SHP77 treated with DMSO at 0.1 percent for 48 hours (cell line): ENCODE measurements at regions not wholly inside any gene's neighbourhood (a gene's known extent, or its start where the extent isn't known, plus 50 kb on each side); places are given as distances from the start of the nearest gene placed in this dataset.

Experiments used
- DNase-seq: peaks from one replicate; lab custom pipeline; 2025; lab: John Stamatoyannopoulos, UW

DNA sequence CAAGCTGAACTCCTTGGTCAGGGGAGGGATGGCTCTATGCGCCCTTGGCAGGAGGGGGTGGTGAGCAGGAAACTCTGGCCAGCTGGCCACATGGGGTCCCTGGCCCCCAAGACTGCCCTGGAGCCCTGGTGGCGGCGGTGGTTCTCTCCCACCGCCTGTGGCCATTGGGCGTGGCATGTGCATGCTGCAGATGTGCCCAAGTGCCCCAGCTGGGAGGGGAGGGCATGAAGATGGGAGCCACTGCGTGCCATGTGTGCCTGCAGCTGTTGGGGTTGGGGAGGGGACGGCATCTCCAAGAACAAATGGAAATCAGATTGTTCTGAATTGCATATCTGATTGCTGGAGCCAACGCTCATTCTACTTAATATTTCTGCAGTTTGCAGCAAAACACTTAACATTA is 115.7 kb upstream of the IGF1 start:
- DNase-seq, result no peak

GRCh38 chr12:102595315-102595714 is 115.0 kb upstream of the IGF1 start:
- no peak for DNase-seq

GRCh38 chr12:102593134-102593533 is 112.8 kb upstream of the IGF1 start:
- DNase-seq, result no peak

DNA sequence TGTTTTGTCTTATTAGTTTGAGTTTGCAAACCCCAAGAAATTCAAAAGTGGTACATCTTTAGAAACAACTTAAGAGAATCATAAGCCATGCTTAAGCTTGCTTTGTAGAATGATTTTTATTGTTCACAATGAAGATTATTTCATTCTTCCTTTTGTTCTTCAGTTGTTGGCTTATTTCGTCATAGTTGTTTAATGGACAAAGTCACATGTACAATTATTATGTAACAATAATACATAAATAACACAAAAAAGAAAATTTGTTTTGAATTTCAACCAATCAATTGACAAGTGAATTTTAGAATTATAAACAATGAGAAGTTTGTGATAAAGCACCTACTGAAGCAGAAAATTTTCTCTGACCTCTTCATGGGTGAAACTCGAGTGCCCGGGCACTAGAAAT is 111.8 kb upstream of the IGF1 start:
- no peak for DNase-seq

DNA sequence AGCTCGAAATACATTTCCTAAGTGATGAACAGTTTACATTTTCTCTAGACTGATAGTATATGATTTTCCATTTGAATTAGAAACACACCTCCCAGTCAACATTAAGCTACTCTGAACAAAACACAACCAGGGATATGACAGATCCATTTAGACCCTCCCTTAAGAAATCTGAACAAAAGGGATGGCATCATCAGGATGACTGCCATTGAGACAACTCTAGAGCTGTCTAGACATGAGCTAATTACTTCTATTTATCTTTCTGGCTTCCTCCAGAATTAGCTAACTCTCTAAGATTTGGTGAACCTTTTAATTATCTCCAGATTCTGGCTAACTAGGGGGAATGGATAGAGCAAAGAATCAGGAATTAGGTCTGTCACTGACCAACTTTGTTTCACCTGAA is 92.9 kb upstream of the IGF1 start:
- no peak for DNase-seq

DNA sequence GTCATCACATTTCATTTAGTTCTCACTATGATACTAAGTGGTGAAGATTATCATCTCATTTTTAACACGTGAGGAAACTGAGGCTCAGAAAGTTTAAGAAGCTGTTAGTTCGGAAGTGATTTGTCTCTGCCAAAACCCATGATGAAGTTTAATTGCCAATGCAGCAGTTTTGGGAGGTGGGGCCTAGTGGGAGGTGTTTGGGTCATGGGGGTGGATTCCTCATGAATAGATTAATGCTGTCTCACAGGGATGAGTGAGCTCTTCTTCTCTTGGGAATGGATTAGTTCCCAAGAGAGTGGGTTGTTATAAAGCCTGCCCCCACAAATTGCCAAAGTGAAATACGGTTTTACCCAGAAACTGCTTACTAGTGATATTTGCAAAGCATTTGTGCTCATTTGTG is 91.5 kb upstream of the IGF1 start:
- no peak for DNase-seq

DNA sequence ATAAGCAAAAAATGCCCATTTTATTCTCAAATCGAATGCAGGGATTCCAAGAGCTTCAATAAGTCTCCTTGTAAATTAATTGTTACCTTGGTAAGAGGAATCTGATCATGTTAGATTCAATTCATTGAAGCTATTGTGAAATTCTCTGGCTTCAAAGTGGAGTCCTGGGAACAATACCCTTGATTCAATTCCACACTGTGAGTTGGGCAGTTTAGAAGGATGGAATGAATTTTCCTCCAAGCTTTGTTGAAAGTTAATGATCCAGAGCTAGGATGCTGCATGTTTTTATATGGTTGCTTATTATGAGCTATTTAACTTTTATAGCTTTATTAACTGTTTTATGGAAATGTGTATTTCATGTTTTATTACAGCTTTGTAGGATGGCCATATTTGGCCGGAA is 89.9 kb upstream of the IGF1 start:
- DNase-seq, result no peak

GRCh38 chr12:102569803-102570202 is 89.4 kb upstream of the IGF1 start:
- no peak for DNase-seq

DNA sequence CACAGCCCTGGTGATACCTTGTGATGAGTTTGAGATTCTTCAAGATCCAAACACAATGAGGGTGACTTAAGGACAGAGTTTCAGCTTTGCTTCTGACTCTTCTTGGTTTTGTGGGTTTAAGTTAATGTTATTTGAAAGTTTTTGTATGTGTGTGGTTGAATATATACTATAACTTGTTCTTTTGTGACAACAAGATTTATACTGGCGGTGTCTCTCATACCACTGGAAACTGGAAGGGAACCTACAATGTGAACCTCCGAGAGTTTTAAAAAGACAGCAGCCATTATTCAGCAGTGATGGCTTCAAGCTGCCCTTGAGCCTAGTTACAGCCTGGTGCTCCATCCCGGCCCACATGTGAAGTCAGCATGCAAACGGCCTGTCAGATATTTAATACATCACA is 87.9 kb upstream of the IGF1 start:
- no peak for DNase-seq

DNA sequence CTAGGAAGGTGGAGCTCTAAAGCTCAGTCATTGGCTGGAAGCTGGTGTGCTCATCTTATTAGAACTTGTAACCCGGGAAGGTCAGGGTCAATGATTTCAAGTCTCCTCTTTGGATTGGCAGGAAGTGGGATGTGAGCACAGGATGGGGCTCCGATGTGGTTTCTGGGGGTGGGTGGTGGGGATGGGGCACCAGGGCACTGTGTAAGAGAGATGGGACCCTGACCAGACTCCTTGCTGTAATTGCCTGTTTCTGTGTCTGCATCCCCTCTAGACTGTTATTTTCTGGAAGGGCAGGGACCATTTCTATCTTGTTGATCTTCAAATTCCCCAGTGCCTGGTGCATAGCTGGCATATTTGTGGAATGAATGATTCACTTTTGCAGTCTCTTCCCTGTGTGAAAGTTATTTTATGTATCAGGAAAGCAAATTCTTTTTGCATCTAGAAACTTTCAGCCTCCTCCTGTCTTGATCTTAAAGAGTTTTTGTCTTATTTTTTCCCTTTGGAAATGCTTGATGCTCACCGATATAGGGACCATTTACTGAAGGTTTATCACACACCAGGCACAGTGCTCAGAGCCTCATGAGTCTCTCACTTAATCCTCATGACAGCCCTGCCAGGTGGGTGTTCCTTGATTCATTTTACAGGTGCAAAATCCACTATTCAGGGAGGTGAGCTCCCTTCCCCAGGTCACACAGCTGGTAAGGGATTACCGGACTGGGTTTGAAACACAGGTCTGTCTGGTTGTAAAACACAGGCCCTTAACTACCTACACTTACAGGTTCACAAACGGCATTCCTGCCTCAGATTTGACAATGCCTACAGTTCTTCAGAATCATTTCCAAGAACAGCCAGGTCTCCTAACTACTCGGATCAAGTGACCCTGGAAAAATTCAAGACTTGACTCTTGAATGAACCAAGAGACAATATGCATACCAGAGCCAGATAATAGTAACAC is 86.9 kb upstream of the IGF1 start:
- no peak for DNase-seq

DNA sequence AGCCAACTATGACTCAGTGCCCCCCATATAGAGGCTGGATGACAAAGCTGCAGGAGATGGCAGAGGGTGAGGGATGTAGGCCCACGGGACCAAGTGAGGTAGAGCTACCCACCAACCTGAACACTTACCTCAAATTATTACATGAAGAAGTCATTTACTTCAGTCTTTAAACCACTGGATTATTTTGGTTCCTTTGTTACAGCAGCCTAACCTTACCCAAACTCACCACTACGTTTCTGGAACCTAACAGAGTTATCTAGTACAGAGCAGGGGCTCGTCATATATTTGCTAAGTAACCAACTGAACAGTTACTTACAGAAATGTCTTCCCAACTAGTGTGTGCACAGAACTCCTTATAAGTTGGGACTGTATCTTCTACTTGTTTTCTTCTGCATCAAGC is 85.2 kb upstream of the IGF1 start:
- DNase-seq, result no peak

DNA sequence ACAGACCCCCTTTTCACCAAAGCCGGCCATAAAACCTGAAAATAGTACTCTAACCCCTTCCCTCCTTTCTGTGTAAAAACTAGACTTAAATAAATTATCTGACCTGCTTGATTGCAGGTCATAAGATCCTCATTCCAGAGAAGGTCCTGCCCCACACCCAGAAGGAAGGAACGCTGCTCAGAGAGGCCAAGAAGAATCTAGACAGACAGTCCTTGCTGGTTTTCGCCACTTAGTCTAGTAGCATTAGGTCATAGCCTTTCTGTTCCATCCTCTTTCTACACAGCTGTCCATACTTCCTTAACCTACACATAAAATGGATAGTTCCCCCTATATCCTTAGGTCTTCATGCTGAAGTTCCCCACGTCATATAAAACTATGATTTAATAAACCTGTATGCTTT is 83.7 kb upstream of the IGF1 start:
- no peak for DNase-seq

DNA sequence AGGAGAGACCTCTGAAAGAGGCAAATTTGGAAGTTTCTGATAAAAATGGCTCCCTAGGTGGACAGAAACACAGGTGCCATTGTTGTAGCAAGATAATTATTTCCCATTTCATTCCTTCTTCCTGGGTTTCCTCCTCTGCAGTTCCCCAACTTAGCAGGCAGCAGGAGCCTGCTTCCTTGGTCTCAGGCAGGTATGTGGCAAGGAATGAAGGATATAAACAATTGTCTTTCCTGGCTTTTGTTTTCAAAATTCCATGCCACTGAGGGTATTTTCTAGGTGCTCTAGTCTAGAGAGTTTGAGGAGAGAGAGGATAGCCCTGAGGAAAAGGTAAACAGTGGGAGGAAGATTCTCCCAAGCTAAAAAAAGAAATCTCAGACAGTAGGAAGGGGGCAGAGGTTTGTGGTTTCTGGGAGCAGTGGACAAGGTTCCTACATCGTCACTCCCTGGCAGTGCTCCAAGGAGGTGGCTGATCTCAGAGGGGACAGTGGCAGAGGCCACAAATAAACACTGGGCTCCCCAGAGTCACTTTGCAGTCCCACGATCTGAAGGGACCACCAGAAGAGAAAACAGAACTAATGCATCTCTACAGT is 82.6 kb upstream of the IGF1 start:
- no peak for DNase-seq

GRCh38 chr12:102551186-102551585 is 70.8 kb upstream of the IGF1 start:
- no peak for DNase-seq

DNA sequence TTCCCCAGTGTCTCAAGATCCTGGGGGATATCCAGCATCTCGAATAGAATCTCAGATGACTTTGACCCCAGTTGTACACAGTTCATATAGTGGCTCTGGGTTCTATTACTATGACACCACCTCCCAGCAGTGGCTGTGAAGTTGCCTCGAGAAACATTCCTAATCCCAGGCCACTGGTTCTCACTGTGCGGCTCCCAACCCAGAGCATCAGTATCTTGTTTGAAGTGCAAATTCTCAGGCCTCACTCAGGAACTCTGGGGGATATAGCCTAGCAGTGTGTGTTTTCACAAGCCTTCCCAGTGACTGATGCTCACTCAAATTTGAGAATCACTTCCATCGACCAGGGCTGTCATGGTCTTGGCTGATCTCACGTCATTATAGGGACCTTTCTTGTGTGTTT is 69.3 kb upstream of the IGF1 start:
- DNase-seq, result no peak

DNA sequence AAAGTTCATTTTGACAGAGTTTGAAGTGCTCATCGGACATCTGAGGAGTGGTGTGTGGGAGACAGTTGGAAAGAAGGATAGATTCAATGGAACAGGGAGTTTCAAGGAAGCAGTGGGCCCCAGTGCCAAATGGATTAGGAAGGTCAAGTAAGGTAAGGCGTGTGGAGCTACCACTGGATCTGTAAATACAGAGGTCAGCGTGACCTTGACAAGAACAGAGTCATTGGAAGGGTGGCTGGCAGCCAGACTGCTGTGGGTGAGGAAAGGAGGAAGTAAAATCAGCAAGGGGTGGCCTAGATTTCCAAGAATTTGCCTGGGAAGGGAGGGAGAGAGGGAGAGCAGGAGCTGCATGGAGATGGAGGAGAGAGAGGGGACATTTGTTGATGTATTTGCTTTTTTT is 68.2 kb upstream of the IGF1 start:
- DNase-seq, result no peak

GRCh38 chr12:102543494-102544485 is 63.4 kb upstream of the IGF1 start:
- DNase-seq, result no peak

- DNase-seq, result no peak
Observed at GRCh38 chr12:102542816-102543440, 62.6 kb upstream of the IGF1 start.

- DNase-seq, result no peak
Observed at GRCh38 chr12:102540815-102541385, 60.5 kb upstream of the IGF1 start.

DNA sequence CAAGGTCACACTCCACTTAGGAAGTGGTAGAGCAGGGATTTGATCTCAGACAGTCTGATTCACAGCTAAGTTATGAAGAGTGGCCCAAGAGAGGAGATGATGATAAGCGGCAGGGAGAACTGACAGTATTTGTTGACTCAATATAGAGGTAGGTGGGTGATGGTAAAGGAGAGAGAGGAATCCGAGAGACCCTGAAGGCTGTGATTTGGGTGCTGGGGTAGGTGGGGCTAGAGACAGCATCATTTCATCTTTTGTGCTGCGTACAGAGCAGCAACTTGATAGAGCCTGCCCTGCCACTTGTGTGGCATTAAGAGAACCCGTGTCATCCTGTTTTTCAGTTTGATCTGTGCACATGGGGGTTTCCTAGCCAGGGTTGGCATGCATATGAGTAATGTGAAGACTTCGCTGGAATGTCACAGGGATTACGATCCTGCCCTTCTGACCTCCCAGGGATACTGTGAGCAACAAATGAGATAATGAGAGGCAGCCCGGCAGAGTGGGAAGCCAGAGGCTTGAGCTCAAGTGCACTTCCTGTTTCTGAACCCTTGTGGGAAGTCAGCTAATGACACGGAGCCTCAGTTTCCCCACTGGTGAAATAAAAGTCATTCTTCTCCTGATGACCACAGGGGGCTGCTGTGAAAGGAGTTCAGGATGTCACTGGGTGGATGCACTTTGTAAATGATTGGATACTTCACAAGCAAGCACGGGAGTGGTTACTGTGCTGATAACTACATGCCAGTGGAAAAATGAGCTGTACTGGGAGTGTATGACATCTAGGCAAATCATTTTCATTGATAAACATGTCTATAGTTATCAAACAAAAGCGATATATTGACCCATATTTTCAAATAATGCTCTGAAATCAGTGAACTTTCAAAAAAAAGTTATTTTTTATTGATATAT is 59.5 kb upstream of the IGF1 start:
- DNase-seq, result no peak

GRCh38 chr12:102535306-102535705 is 54.9 kb upstream of the IGF1 start:
- no peak for DNase-seq
